GM23338 (cell line): ENCODE measurements at regions not wholly inside any gene's neighbourhood (a gene's known extent, or its start where the extent isn't known, plus 50 kb on each side); places are given as distances from the start of the nearest gene placed in this dataset.

Experiments used
- ATAC-seq: fragments of 200-7000 bp; cut with Tn5 transposase; 3 replicates; pipeline ENCODE4 v1.9.1; 2020
- DNase-seq: peaks from one replicate; pipeline ENCODE4 v3.0.0-alpha.2; 2015; ENCODE audit warnings: low spot score
- H2AFZ ChIP-seq: fragments of 200-600 bp; sonication (generic); 2 replicates; pipeline ENCODE4 v1.8.0; 2016; ENCODE audit warnings: antibody characterized with exemption, mild to moderate bottlenecking, moderate library complexity
- H3F3A ChIP-seq: fragments of 200-600 bp; sonication (generic); replicated peaks from 2 replicates; pipeline ENCODE4 v1.8.0; 2017; ENCODE audit warnings: antibody characterized with exemption, mixed run types, low read depth
- H3K27ac ChIP-seq: fragments of 200-600 bp; sonication (generic); 2 replicates; pipeline ENCODE4 v1.6.1; 2016; ENCODE audit warnings: low read depth
- H3K27me3 ChIP-seq: fragments of 200-600 bp; sonication (generic); 2 replicates; pipeline ENCODE4 v1.8.0; 2016; ENCODE audit warnings: mild to moderate bottlenecking, mixed run types, moderate library complexity; ENCODE audit not compliant: insufficient read depth
- H3K36me3 ChIP-seq: fragments of 200-600 bp; sonication (generic); 2 replicates; pipeline ENCODE4 v1.8.0; 2016; ENCODE audit warnings: mild to moderate bottlenecking; ENCODE audit not compliant: insufficient read depth
- H3K4me1 ChIP-seq: fragments of 200-600 bp; sonication (generic); 2 replicates; pipeline ENCODE4 v1.8.0; 2016; ENCODE audit warnings: mild to moderate bottlenecking, moderate library complexity; ENCODE audit not compliant: insufficient read depth
- H3K4me2 ChIP-seq: fragments of 200-600 bp; sonication (generic); 2 replicates; pipeline ENCODE4 v1.7.1; 2017; ENCODE audit warnings: mixed run types
- H3K4me3 ChIP-seq: fragments of 200-600 bp; sonication (generic); 2 replicates; pipeline ENCODE4 v1.6.1; 2016; ENCODE audit warnings: mixed run types
- H3K79me2 ChIP-seq: fragments of 200-600 bp; sonication (generic); replicated peaks from 2 replicates; pipeline ENCODE4 v1.8.0; 2017; ENCODE audit warnings: mild to moderate bottlenecking; ENCODE audit not compliant: insufficient read depth
- H3K9me2 ChIP-seq: fragments of 200-600 bp; sonication (generic); 2 replicates; pipeline ENCODE4 v1.8.0; 2017; ENCODE audit not compliant: insufficient read depth
- H4K20me1 ChIP-seq: fragments of 200-600 bp; sonication (generic); replicated peaks from 2 replicates; pipeline ENCODE4 v1.8.0; 2017; ENCODE audit warnings: mild to moderate bottlenecking; ENCODE audit not compliant: insufficient read depth
- H3K27ac Mint-ChIP-seq: 2 replicates; pipeline ENCODE4 v1.8.0; 2020; ENCODE audit warnings: inconsistent platforms, mild to moderate bottlenecking, moderate library complexity, mixed read lengths
- H3K27me3 Mint-ChIP-seq: 3 replicates; pipeline ENCODE4 v1.8.0; 2022; ENCODE audit warnings: low read depth, mild to moderate bottlenecking, moderate library complexity, mixed read lengths, inconsistent platforms; ENCODE audit not compliant: insufficient read depth, poor library complexity
- H3K36me3 Mint-ChIP-seq: 3 replicates; pipeline ENCODE4 v1.8.0; 2021; ENCODE audit warnings: low read depth, mild to moderate bottlenecking, inconsistent platforms, moderate library complexity, mixed read lengths
- H3K4me1 Mint-ChIP-seq: 3 replicates; pipeline ENCODE4 v1.8.0; 2020; ENCODE audit warnings: mild to moderate bottlenecking, inconsistent platforms, mixed read lengths
- H3K4me3 Mint-ChIP-seq: 3 replicates; pipeline ENCODE4 v1.8.0; 2021; ENCODE audit warnings: moderate library complexity, mild to moderate bottlenecking, inconsistent platforms, mixed read lengths
- H3K9me3 Mint-ChIP-seq: 3 replicates; pipeline ENCODE4 v1.8.0; 2020; ENCODE audit warnings: moderate library complexity, mild to moderate bottlenecking, inconsistent platforms, mixed read lengths
- CREB1 ChIP-seq: fragments of 250-450 bp; sonication (Bioruptor Pico); IDR thresholded peaks from 2 replicates; pipeline ENCODE4 v1.5.0; 2020; ENCODE audit warnings: low read depth, mild to moderate bottlenecking, moderate library complexity
- ETS1 ChIP-seq: IDR thresholded peaks from 2 replicates; pipeline ENCODE4 v1.6.1; 2016; ENCODE audit warnings: antibody characterized with exemption
- EZH2 ChIP-seq: fragments of 200-600 bp; sonication (generic); IDR thresholded peaks from one replicate; pipeline ENCODE4 v1.8.0; 2017; ENCODE audit warnings: antibody characterized with exemption, mild to moderate bottlenecking, low read depth; ENCODE audit not compliant: unreplicated experiment
- EZH2phosphoT487 ChIP-seq: fragments of 200-600 bp; sonication (generic); IDR thresholded peaks from one replicate; pipeline ENCODE4 v1.8.1; 2018; ENCODE audit warnings: antibody characterized with exemption; ENCODE audit not compliant: unreplicated experiment
- JUNB ChIP-seq: IDR thresholded peaks from one replicate; pipeline ENCODE4 v1.6.1; 2016; ENCODE audit warnings: antibody characterized with exemption; ENCODE audit not compliant: unreplicated experiment
- NANOG ChIP-seq: IDR thresholded peaks from 2 replicates; pipeline ENCODE4 v1.6.1; 2016; ENCODE audit warnings: antibody characterized with exemption, borderline replicate concordance
- POLR2AphosphoS5 ChIP-seq: IDR thresholded peaks from 2 replicates; pipeline ENCODE4 v1.6.1; 2016; ENCODE audit warnings: antibody characterized with exemption, low read depth
- REST ChIP-seq: IDR thresholded peaks from one replicate; pipeline ENCODE4 v1.6.1; 2018; ENCODE audit warnings: antibody characterized with exemption; ENCODE audit not compliant: unreplicated experiment
- STAT1 ChIP-seq: IDR thresholded peaks from one replicate; pipeline ENCODE4 v1.6.1; 2016; ENCODE audit warnings: antibody characterized with exemption; ENCODE audit not compliant: unreplicated experiment
- ZNF114 ChIP-seq: fragments of 250-450 bp; sonication (Bioruptor Pico); IDR thresholded peaks from 2 replicates; pipeline ENCODE4 v1.5.0; 2020; ENCODE audit warnings: mild to moderate bottlenecking, moderate library complexity
- ZNF331 ChIP-seq: fragments of 250-450 bp; sonication (Bioruptor Pico); IDR thresholded peaks from 2 replicates; pipeline ENCODE4 v1.5.0; 2020; ENCODE audit warnings: low read depth, mild to moderate bottlenecking, moderate library complexity
- ZNF462 ChIP-seq: fragments of 250-450 bp; sonication (Bioruptor Pico); IDR thresholded peaks from 2 replicates; pipeline ENCODE4 v1.5.0; 2020; ENCODE audit warnings: mild to moderate bottlenecking, moderate library complexity
- TF ChIP-seq, protein P1 (sequence below), 2 experiments: fragments of 200-600 bp in 1 of 2; sonication (generic) in 1 of 2; conservative IDR thresholded peaks; 2 replicates each; pipeline versions ENCODE4 v1.5.1 to v1.6.1; 2016 to 2017; ENCODE audit warnings: antibody characterized with exemption in 2 of 2, low read depth in 2 of 2, mild to moderate bottlenecking in 2 of 2, moderate library complexity in 1 of 2

DNA sequence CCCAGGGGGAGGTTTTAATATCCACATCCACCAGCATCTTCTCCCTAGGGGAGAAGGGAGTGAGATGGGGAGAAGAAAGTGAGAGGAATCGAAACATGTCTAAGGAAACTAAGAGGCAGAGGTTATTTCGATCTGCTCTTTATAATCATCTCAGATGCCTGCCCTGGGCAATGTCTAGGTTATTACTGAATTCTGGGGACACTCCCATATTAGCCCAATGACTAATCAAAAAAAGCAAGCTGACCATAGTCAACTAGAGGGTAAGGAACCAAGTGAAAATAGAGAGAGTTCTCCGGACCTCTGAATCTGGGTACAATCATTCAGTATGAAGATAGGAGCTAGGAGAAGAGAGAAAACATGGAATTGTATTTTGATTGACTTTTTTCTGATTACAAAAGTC is 56.7 kb upstream of the EML4 start:
- Histone ChIP-seq H3K27me3 (no peaks in the 10 kb centered on the region), H3K9me2 (no peaks in the 10 kb centered on the region), H4K20me1 (no peaks in the 10 kb centered on the region), H3K4me3 (no peak overlapping the region), H3K4me2 (no peak overlapping the region), H2AFZ (no peak overlapping the region), H3K79me2 (no peaks in the 10 kb centered on the region), H3F3A (no peaks in the 10 kb centered on the region), H3K4me1 (peaks cover 5% of the 10 kb centered on the region; the same call in 1 of the 2 replicates), H3K27ac (no peak overlapping the region), H3K36me3 (no peaks in the 10 kb centered on the region)
- Mint-ChIP-seq H3K4me1 (peaks cover 11% of the 10 kb centered on the region), H3K4me3 (no peak overlapping the region), H3K27ac (no peak overlapping the region), H3K9me3 (no peaks in the 10 kb centered on the region), H3K36me3 (no peaks in the 10 kb centered on the region), H3K27me3 (no peaks in the 10 kb centered on the region)
- TF ChIP-seq EZH2, result no peak
- TF ChIP-seq, protein P1, sequence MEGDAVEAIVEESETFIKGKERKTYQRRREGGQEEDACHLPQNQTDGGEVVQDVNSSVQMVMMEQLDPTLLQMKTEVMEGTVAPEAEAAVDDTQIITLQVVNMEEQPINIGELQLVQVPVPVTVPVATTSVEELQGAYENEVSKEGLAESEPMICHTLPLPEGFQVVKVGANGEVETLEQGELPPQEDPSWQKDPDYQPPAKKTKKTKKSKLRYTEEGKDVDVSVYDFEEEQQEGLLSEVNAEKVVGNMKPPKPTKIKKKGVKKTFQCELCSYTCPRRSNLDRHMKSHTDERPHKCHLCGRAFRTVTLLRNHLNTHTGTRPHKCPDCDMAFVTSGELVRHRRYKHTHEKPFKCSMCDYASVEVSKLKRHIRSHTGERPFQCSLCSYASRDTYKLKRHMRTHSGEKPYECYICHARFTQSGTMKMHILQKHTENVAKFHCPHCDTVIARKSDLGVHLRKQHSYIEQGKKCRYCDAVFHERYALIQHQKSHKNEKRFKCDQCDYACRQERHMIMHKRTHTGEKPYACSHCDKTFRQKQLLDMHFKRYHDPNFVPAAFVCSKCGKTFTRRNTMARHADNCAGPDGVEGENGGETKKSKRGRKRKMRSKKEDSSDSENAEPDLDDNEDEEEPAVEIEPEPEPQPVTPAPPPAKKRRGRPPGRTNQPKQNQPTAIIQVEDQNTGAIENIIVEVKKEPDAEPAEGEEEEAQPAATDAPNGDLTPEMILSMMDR (conservative IDR thresholded peaks at IDR 0.05; ENCODE audit: low read depth in 2 of 2), result no peak
- TF ChIP-seq POLR2AphosphoS5, result no peak
- no peak for TF ChIP-seq ZNF114 (CRISPR knock-in tag)
- TF ChIP-seq STAT1, result no peak
- no peak for TF ChIP-seq CREB1 (CRISPR knock-in tag)
- TF ChIP-seq NANOG, result no peak
- no peak for TF ChIP-seq EZH2phosphoT487
- TF ChIP-seq JUNB, result no peak
- no peak for TF ChIP-seq ZNF462 (CRISPR knock-in tag)
- TF ChIP-seq REST, result no peak
- no peak for TF ChIP-seq ZNF331 (CRISPR knock-in tag)
- no peak for TF ChIP-seq ETS1
- ATAC-seq (no peak), DNase-seq (no peak)
